Colonic mucosa (tissue), 4 donors: ENCODE measurements at regions not wholly inside any gene's neighbourhood (a gene's known extent, or its start where the extent isn't known, plus 50 kb on each side); places are given as distances from the start of the nearest gene placed in this dataset.

Experiments used
- DNase-seq: peaks from one replicate; pipeline ENCODE4 v3.0.0-alpha.2; 2020
- H3K27ac ChIP-seq: fragments of 200-600 bp; one replicate; pipeline ENCODE4 v1.8.0; 2021
- H3K27me3 ChIP-seq: fragments of 200-600 bp; one replicate; pipeline ENCODE4 v1.8.0; 2021
- H3K36me3 ChIP-seq: fragments of 200-600 bp; one replicate; pipeline ENCODE4 v1.8.0; 2021
- H3K4me1 ChIP-seq: fragments of 200-600 bp; one replicate; pipeline ENCODE4 v1.8.0; 2021; ENCODE audit warnings: mild to moderate bottlenecking
- H3K4me3 ChIP-seq: fragments of 200-600 bp; one replicate; pipeline ENCODE4 v1.8.0; 2021
- H3K9ac ChIP-seq, 2 donors: one replicate each; pipeline ENCODE4 v1.7.0; 2013; ENCODE audit warnings: control low read depth in 2 of 2, low read depth in 2 of 2, low read length in 2 of 2
- H3K9me3 ChIP-seq: fragments of 200-600 bp; one replicate; pipeline ENCODE4 v1.8.0; 2021
- intact Hi-C: fragments of 100-400 bp; cut with DNase I; formaldehyde crosslinking; loops from one replicate; pipeline ENCODE4 v1.14.1; 2022
- TF ChIP-seq, protein P1 (sequence below): fragments of 200-600 bp; IDR thresholded peaks from one replicate; pipeline ENCODE4 v1.8.0; 2022; ENCODE audit warnings: antibody characterized with exemption, mild to moderate bottlenecking
- donor health status: healthy.
- donor health status: DM: no; HTN: no; CAD: no.
- donor health status: DM: no; HTN: no; CAD: no.

GRCh38 chr5:5794118-5794560 is 371.7 kb downstream of the ICE1 start:
- Histone ChIP-seq H3K36me3 (no peaks in the 10 kb centered on the region), H3K4me1 (no peaks in the 10 kb centered on the region), H3K4me3 (no peak overlapping the region), H3K27me3 (no peaks in the 10 kb centered on the region), H3K9ac (no peak overlapping the region), H3K9me3 (no peaks in the 10 kb centered on the region), H3K27ac (no peak overlapping the region)
- TF ChIP-seq, protein P1, sequence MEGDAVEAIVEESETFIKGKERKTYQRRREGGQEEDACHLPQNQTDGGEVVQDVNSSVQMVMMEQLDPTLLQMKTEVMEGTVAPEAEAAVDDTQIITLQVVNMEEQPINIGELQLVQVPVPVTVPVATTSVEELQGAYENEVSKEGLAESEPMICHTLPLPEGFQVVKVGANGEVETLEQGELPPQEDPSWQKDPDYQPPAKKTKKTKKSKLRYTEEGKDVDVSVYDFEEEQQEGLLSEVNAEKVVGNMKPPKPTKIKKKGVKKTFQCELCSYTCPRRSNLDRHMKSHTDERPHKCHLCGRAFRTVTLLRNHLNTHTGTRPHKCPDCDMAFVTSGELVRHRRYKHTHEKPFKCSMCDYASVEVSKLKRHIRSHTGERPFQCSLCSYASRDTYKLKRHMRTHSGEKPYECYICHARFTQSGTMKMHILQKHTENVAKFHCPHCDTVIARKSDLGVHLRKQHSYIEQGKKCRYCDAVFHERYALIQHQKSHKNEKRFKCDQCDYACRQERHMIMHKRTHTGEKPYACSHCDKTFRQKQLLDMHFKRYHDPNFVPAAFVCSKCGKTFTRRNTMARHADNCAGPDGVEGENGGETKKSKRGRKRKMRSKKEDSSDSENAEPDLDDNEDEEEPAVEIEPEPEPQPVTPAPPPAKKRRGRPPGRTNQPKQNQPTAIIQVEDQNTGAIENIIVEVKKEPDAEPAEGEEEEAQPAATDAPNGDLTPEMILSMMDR: no peak
- intact Hi-C loops: no loop called here
- no peak for DNase-seq

DNA sequence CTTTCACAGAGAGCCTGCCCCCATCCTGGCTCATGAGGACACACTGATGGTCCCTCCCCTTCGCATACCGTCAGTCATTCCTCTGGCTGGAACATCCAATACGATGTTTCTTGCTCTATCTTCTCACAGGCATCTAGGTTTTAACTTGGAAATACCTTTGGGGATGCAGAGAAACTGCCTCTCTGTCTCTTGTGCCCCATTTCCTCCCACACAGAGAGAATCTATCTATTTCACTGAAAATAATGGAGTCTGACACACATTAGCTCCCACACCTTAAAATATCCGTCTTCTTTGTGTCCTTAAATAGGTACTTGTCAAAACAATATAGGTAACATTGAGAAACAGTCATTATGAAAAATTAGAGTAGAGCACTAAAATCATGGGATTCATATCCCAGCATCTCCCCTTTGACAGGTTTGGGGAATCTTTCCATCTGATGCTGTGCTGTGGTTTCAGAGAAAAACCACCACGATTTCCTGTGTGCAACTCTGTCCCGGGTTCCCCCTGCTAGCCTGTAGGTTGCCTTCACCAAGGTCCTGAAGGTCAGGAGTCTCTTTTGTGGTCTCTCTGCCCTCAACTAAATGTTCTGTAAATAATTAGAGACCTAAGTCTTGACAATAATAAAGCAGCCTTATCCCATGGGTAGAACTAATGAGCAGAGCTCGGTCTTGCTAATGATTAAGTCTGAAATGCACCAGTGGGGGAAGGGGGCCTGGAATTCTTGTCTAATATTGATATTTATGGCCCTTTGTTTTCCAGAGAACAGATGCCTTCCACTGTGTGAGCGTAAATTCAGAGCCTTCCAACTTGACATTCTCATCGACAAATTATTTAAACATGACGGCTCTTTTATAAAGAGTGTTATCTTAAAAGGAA is 371.0 kb downstream of the ICE1 start:
- no peak overlapping the region for H3K9ac ChIP-seq
- H3K4me1 ChIP-seq: no peaks in the 10 kb centered on the region
- no peaks in the 10 kb centered on the region for H3K27me3 ChIP-seq
- no peaks in the 10 kb centered on the region for H3K36me3 ChIP-seq
- intact Hi-C loops: no loop called here
- H3K4me3 ChIP-seq: no peak overlapping the region
- DNase-seq: no peak
- H3K9me3 ChIP-seq: no peaks in the 10 kb centered on the region
- H3K27ac ChIP-seq: no peak overlapping the region
- TF ChIP-seq, protein P1: no peak

GRCh38 chr5:5792106-5792505 is 369.6 kb downstream of the ICE1 start:
- TF ChIP-seq, protein P1: no peak
- no peak overlapping the region for H3K27ac ChIP-seq
- H3K27me3 ChIP-seq: no peaks in the 10 kb centered on the region
- no peaks in the 10 kb centered on the region for H3K4me1 ChIP-seq
- no peaks in the 10 kb centered on the region for H3K9me3 ChIP-seq
- no peak overlapping the region for H3K9ac ChIP-seq
- intact Hi-C loops: no loop called here
- no peaks in the 10 kb centered on the region for H3K36me3 ChIP-seq
- no peak for DNase-seq
- no peak overlapping the region for H3K4me3 ChIP-seq

DNA sequence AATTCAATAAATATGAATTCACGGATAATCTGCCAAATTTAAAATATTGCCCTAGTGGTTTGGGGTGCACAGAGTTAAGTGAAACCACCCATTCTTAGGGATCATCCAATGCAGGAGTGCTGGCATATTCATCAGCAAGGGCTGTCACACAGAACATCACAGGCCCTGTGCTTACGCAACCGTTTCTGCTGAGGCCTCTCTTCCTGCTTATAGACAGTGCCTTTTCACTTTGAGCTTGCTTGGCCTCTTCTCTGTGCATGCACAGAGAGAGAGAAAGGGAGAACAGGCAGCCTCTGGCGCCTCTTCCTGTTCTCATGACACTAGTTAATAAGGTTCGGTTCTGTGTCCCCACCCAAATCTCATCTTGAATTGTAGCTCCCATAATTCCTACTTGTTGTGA is 366.3 kb downstream of the ICE1 start:
- H3K4me1 ChIP-seq: no peaks in the 10 kb centered on the region
- no peaks in the 10 kb centered on the region for H3K9me3 ChIP-seq
- no peaks in the 10 kb centered on the region for H3K27me3 ChIP-seq
- no peak overlapping the region for H3K4me3 ChIP-seq
- TF ChIP-seq, protein P1: no peak
- H3K36me3 ChIP-seq: no peaks in the 10 kb centered on the region
- no peak overlapping the region for H3K27ac ChIP-seq
- H3K9ac ChIP-seq: no peak overlapping the region
- intact Hi-C loops: no loop called here
- no peak for DNase-seq

DNA sequence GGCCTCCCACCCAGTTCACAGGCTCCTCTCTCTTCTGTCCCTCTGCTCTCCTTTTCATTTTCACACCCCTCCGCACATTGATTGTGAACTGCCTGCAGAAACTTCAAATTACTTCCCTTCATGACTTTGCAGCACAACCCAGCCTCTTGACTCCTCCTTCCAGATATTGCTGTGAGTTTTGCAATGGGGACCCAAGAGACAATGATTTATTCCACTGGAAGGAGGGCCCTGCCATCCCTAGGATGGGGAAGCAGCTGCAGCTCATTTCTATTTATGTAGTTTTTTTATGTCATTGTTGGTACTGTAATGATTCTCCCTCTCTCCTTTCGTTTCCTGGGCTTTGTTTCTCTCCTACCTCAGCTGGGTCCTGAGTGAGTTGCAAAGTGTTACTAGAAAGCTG is 364.9 kb downstream of the ICE1 start:
- H3K9ac ChIP-seq: no peak overlapping the region
- H3K27me3 ChIP-seq: no peaks in the 10 kb centered on the region
- H3K9me3 ChIP-seq: no peaks in the 10 kb centered on the region
- intact Hi-C loops: no loop called here
- no peak for DNase-seq
- TF ChIP-seq, protein P1: no peak
- H3K4me1 ChIP-seq: no peaks in the 10 kb centered on the region
- H3K4me3 ChIP-seq: no peak overlapping the region
- H3K36me3 ChIP-seq: no peaks in the 10 kb centered on the region
- no peak overlapping the region for H3K27ac ChIP-seq
